ENCODE measurements at regions not wholly inside any gene's neighbourhood (a gene's known extent, or its start where the extent isn't known, plus 50 kb on each side); places are given as distances from the start of the nearest gene placed in this dataset.
"Not testable (repeated sequence)": the region's sequence is repeated elsewhere in the genome, so short reads cannot be mapped to it uniquely, and the experiment has no call there.

- no peak for DNase-seq (ENCODE audit: low read depth)
Observed at GRCh38 chr12:111248236-111249017, 120.5 kb downstream of the PHETA1 start.

- no peak for DNase-seq (ENCODE audit: low read depth)
Observed at GRCh38 chr12:111247083-111247783, 121.7 kb downstream of the PHETA1 start.

- DNase-seq (ENCODE audit: low read depth) = no peak
Observed at GRCh38 chr12:111246477-111247011, 122.4 kb downstream of the PHETA1 start.

- no peak for DNase-seq (ENCODE audit: low read depth)
Observed at GRCh38 chr12:111245701-111246476, 123.0 kb downstream of the PHETA1 start.

- no peak for DNase-seq (ENCODE audit: low read depth)
Observed at GRCh38 chr12:111244673-111245072, 124.2 kb downstream of the PHETA1 start.

GRCh38 chr12:111242817-111243216 is 126.1 kb downstream of the PHETA1 start:
- not testable (repeated sequence) for DNase-seq (ENCODE audit: low read depth)

GRCh38 chr12:111242184-111242583 is 126.7 kb downstream of the PHETA1 start:
- DNase-seq (ENCODE audit: low read depth) = no peak

- DNase-seq (ENCODE audit: low read depth) = no peak
Observed at GRCh38 chr12:111240374-111240773, 128.5 kb downstream of the PHETA1 start.

GRCh38 chr12:111239235-111239634 is 129.7 kb downstream of the PHETA1 start:
- DNase-seq (ENCODE audit: low read depth) = no peak

- no peak for DNase-seq (ENCODE audit: low read depth)
Observed at GRCh38 chr12:111238075-111238734, 130.7 kb downstream of the PHETA1 start.

GRCh38 chr12:111234491-111234890 is 134.4 kb downstream of the PHETA1 start:
- not testable (repeated sequence) for DNase-seq (ENCODE audit: low read depth)

- no peak for DNase-seq (ENCODE audit: low read depth)
Observed at GRCh38 chr12:111233786-111234185, 135.1 kb downstream of the PHETA1 start.

GRCh38 chr12:111230649-111231048 is 138.2 kb downstream of the PHETA1 start:
- DNase-seq (ENCODE audit: low read depth) = no peak

- DNase-seq (ENCODE audit: low read depth) = no peak
Observed at GRCh38 chr12:111228916-111229666, 139.8 kb downstream of the PHETA1 start.

GRCh38 chr12:111227476-111228420 is 141.1 kb downstream of the PHETA1 start:
- no peak for DNase-seq (ENCODE audit: low read depth)

GRCh38 chr12:111226680-111227079 is 142.2 kb downstream of the PHETA1 start:
- no peak for DNase-seq (ENCODE audit: low read depth)

- DNase-seq (ENCODE audit: low read depth) = no peak
Observed at GRCh38 chr12:111225307-111225706, 143.6 kb downstream of the PHETA1 start.

GRCh38 chr12:111224186-111225066 is 144.5 kb downstream of the PHETA1 start:
- no peak for DNase-seq (ENCODE audit: low read depth)

GRCh38 chr12:111222523-111222922 is 146.4 kb downstream of the PHETA1 start:
- no peak for DNase-seq (ENCODE audit: low read depth)
